GM23338 (cell line): ENCODE measurements at regions not wholly inside any gene's neighbourhood (a gene's known extent, or its start where the extent isn't known, plus 50 kb on each side); places are given as distances from the start of the nearest gene placed in this dataset.

Experiments used
- ATAC-seq: fragments of 200-7000 bp; cut with Tn5 transposase; 3 replicates; pipeline ENCODE4 v1.9.1; 2020
- DNase-seq: peaks from one replicate; pipeline ENCODE4 v3.0.0-alpha.2; 2015; ENCODE audit warnings: low spot score
- H2AFZ ChIP-seq: fragments of 200-600 bp; sonication (generic); 2 replicates; pipeline ENCODE4 v1.8.0; 2016; ENCODE audit warnings: antibody characterized with exemption, mild to moderate bottlenecking, moderate library complexity
- H3F3A ChIP-seq: fragments of 200-600 bp; sonication (generic); replicated peaks from 2 replicates; pipeline ENCODE4 v1.8.0; 2017; ENCODE audit warnings: antibody characterized with exemption, mixed run types, low read depth
- H3K27ac ChIP-seq: fragments of 200-600 bp; sonication (generic); 2 replicates; pipeline ENCODE4 v1.6.1; 2016; ENCODE audit warnings: low read depth
- H3K27me3 ChIP-seq: fragments of 200-600 bp; sonication (generic); 2 replicates; pipeline ENCODE4 v1.8.0; 2016; ENCODE audit warnings: mild to moderate bottlenecking, mixed run types, moderate library complexity; ENCODE audit not compliant: insufficient read depth
- H3K36me3 ChIP-seq: fragments of 200-600 bp; sonication (generic); 2 replicates; pipeline ENCODE4 v1.8.0; 2016; ENCODE audit warnings: mild to moderate bottlenecking; ENCODE audit not compliant: insufficient read depth
- H3K4me1 ChIP-seq: fragments of 200-600 bp; sonication (generic); 2 replicates; pipeline ENCODE4 v1.8.0; 2016; ENCODE audit warnings: mild to moderate bottlenecking, moderate library complexity; ENCODE audit not compliant: insufficient read depth
- H3K4me2 ChIP-seq: fragments of 200-600 bp; sonication (generic); 2 replicates; pipeline ENCODE4 v1.7.1; 2017; ENCODE audit warnings: mixed run types
- H3K4me3 ChIP-seq: fragments of 200-600 bp; sonication (generic); 2 replicates; pipeline ENCODE4 v1.6.1; 2016; ENCODE audit warnings: mixed run types
- H3K79me2 ChIP-seq: fragments of 200-600 bp; sonication (generic); replicated peaks from 2 replicates; pipeline ENCODE4 v1.8.0; 2017; ENCODE audit warnings: mild to moderate bottlenecking; ENCODE audit not compliant: insufficient read depth
- H3K9me2 ChIP-seq: fragments of 200-600 bp; sonication (generic); 2 replicates; pipeline ENCODE4 v1.8.0; 2017; ENCODE audit not compliant: insufficient read depth
- H4K20me1 ChIP-seq: fragments of 200-600 bp; sonication (generic); replicated peaks from 2 replicates; pipeline ENCODE4 v1.8.0; 2017; ENCODE audit warnings: mild to moderate bottlenecking; ENCODE audit not compliant: insufficient read depth
- H3K27ac Mint-ChIP-seq: 2 replicates; pipeline ENCODE4 v1.8.0; 2020; ENCODE audit warnings: inconsistent platforms, mild to moderate bottlenecking, moderate library complexity, mixed read lengths
- H3K27me3 Mint-ChIP-seq: 3 replicates; pipeline ENCODE4 v1.8.0; 2022; ENCODE audit warnings: low read depth, mild to moderate bottlenecking, moderate library complexity, mixed read lengths, inconsistent platforms; ENCODE audit not compliant: insufficient read depth, poor library complexity
- H3K36me3 Mint-ChIP-seq: 3 replicates; pipeline ENCODE4 v1.8.0; 2021; ENCODE audit warnings: low read depth, mild to moderate bottlenecking, inconsistent platforms, moderate library complexity, mixed read lengths
- H3K4me1 Mint-ChIP-seq: 3 replicates; pipeline ENCODE4 v1.8.0; 2020; ENCODE audit warnings: mild to moderate bottlenecking, inconsistent platforms, mixed read lengths
- H3K4me3 Mint-ChIP-seq: 3 replicates; pipeline ENCODE4 v1.8.0; 2021; ENCODE audit warnings: moderate library complexity, mild to moderate bottlenecking, inconsistent platforms, mixed read lengths
- H3K9me3 Mint-ChIP-seq: 3 replicates; pipeline ENCODE4 v1.8.0; 2020; ENCODE audit warnings: moderate library complexity, mild to moderate bottlenecking, inconsistent platforms, mixed read lengths
- CREB1 ChIP-seq: fragments of 250-450 bp; sonication (Bioruptor Pico); IDR thresholded peaks from 2 replicates; pipeline ENCODE4 v1.5.0; 2020; ENCODE audit warnings: low read depth, mild to moderate bottlenecking, moderate library complexity
- EZH2 ChIP-seq: fragments of 200-600 bp; sonication (generic); IDR thresholded peaks from one replicate; pipeline ENCODE4 v1.8.0; 2017; ENCODE audit warnings: antibody characterized with exemption, mild to moderate bottlenecking, low read depth; ENCODE audit not compliant: unreplicated experiment
- NANOG ChIP-seq: IDR thresholded peaks from 2 replicates; pipeline ENCODE4 v1.6.1; 2016; ENCODE audit warnings: antibody characterized with exemption, borderline replicate concordance
- POLR2AphosphoS5 ChIP-seq: IDR thresholded peaks from 2 replicates; pipeline ENCODE4 v1.6.1; 2016; ENCODE audit warnings: antibody characterized with exemption, low read depth
- ZNF114 ChIP-seq: fragments of 250-450 bp; sonication (Bioruptor Pico); IDR thresholded peaks from 2 replicates; pipeline ENCODE4 v1.5.0; 2020; ENCODE audit warnings: mild to moderate bottlenecking, moderate library complexity
- ZNF331 ChIP-seq: fragments of 250-450 bp; sonication (Bioruptor Pico); IDR thresholded peaks from 2 replicates; pipeline ENCODE4 v1.5.0; 2020; ENCODE audit warnings: low read depth, mild to moderate bottlenecking, moderate library complexity
- ZNF462 ChIP-seq: fragments of 250-450 bp; sonication (Bioruptor Pico); IDR thresholded peaks from 2 replicates; pipeline ENCODE4 v1.5.0; 2020; ENCODE audit warnings: mild to moderate bottlenecking, moderate library complexity
- TF ChIP-seq, protein P1 (sequence below): IDR thresholded peaks from one replicate; pipeline ENCODE4 v1.6.1; 2018; ENCODE audit warnings: antibody characterized with exemption; ENCODE audit not compliant: unreplicated experiment
- TF ChIP-seq, protein P2 (sequence below): IDR thresholded peaks from 2 replicates; pipeline ENCODE4 v1.6.1; 2016; ENCODE audit warnings: antibody characterized with exemption
- TF ChIP-seq, protein P3 (sequence below), 2 experiments: fragments of 200-600 bp in 1 of 2; sonication (generic) in 1 of 2; conservative IDR thresholded peaks; 2 replicates each; pipeline versions ENCODE4 v1.5.1 to v1.6.1; 2016 to 2017; ENCODE audit warnings: antibody characterized with exemption in 2 of 2, low read depth in 2 of 2, mild to moderate bottlenecking in 2 of 2, moderate library complexity in 1 of 2

DNA sequence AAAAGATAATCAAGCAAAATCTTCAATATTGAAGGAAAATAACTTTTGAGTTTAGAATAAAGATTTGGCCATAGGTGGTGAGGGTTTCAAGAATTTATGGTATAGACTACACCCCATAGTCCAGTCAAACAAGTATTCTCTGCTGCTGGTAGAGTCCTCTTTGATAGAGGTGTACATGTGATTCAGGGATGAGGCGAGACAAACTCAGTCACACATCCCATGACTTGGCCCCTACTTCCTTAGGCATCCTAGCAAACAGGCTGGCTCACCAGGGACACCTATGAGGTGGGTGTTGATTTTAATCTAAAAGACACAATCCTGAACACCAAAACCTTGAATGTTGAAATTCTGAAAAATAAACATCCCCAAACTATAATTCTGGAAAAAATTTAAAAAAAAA lies 78.1 kb upstream of the SLC25A13 start:
- Mint-ChIP-seq H3K27me3 (peaks cover 6% of the 10 kb centered on the region), H3K4me1 (peaks cover 8% of the 10 kb centered on the region), H3K9me3 (no peaks in the 10 kb centered on the region), H3K4me3 (no peak overlapping the region), H3K36me3 (no peaks in the 10 kb centered on the region), H3K27ac (no peak overlapping the region)
- Histone ChIP-seq H3K4me1 (no peaks in the 10 kb centered on the region), H3K79me2 (no peaks in the 10 kb centered on the region), H2AFZ (no peak overlapping the region), H3K4me3 (no peak overlapping the region), H4K20me1 (no peaks in the 10 kb centered on the region), H3K27ac (no peak overlapping the region), H3K9me2 (0 out of 2 replicates have a peak, but pooled peaks cover 4% of the 10 kb centered on the region), H3K36me3 (no peaks in the 10 kb centered on the region), H3K27me3 (no peaks in the 10 kb centered on the region), H3F3A (no peaks in the 10 kb centered on the region), H3K4me2 (no peak overlapping the region)
- ATAC-seq (no peak), DNase-seq (no peak)
- TF ChIP-seq, protein P1, sequence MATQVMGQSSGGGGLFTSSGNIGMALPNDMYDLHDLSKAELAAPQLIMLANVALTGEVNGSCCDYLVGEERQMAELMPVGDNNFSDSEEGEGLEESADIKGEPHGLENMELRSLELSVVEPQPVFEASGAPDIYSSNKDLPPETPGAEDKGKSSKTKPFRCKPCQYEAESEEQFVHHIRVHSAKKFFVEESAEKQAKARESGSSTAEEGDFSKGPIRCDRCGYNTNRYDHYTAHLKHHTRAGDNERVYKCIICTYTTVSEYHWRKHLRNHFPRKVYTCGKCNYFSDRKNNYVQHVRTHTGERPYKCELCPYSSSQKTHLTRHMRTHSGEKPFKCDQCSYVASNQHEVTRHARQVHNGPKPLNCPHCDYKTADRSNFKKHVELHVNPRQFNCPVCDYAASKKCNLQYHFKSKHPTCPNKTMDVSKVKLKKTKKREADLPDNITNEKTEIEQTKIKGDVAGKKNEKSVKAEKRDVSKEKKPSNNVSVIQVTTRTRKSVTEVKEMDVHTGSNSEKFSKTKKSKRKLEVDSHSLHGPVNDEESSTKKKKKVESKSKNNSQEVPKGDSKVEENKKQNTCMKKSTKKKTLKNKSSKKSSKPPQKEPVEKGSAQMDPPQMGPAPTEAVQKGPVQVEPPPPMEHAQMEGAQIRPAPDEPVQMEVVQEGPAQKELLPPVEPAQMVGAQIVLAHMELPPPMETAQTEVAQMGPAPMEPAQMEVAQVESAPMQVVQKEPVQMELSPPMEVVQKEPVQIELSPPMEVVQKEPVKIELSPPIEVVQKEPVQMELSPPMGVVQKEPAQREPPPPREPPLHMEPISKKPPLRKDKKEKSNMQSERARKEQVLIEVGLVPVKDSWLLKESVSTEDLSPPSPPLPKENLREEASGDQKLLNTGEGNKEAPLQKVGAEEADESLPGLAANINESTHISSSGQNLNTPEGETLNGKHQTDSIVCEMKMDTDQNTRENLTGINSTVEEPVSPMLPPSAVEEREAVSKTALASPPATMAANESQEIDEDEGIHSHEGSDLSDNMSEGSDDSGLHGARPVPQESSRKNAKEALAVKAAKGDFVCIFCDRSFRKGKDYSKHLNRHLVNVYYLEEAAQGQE, result no peak
- no peak for TF ChIP-seq EZH2
- no peak for TF ChIP-seq ZNF331 (CRISPR knock-in tag)
- TF ChIP-seq, protein P2, sequence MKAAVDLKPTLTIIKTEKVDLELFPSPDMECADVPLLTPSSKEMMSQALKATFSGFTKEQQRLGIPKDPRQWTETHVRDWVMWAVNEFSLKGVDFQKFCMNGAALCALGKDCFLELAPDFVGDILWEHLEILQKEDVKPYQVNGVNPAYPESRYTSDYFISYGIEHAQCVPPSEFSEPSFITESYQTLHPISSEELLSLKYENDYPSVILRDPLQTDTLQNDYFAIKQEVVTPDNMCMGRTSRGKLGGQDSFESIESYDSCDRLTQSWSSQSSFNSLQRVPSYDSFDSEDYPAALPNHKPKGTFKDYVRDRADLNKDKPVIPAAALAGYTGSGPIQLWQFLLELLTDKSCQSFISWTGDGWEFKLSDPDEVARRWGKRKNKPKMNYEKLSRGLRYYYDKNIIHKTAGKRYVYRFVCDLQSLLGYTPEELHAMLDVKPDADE, result no peak
- TF ChIP-seq, protein P3, sequence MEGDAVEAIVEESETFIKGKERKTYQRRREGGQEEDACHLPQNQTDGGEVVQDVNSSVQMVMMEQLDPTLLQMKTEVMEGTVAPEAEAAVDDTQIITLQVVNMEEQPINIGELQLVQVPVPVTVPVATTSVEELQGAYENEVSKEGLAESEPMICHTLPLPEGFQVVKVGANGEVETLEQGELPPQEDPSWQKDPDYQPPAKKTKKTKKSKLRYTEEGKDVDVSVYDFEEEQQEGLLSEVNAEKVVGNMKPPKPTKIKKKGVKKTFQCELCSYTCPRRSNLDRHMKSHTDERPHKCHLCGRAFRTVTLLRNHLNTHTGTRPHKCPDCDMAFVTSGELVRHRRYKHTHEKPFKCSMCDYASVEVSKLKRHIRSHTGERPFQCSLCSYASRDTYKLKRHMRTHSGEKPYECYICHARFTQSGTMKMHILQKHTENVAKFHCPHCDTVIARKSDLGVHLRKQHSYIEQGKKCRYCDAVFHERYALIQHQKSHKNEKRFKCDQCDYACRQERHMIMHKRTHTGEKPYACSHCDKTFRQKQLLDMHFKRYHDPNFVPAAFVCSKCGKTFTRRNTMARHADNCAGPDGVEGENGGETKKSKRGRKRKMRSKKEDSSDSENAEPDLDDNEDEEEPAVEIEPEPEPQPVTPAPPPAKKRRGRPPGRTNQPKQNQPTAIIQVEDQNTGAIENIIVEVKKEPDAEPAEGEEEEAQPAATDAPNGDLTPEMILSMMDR (conservative IDR thresholded peaks at IDR 0.05; ENCODE audit: low read depth in 2 of 2), result no peak
- no peak for TF ChIP-seq ZNF462 (CRISPR knock-in tag)
- TF ChIP-seq NANOG, result no peak
- TF ChIP-seq ZNF114 (CRISPR knock-in tag), result no peak
- no peak for TF ChIP-seq POLR2AphosphoS5
- TF ChIP-seq CREB1, result no peak
